ENCODE measurements at regions not wholly inside any gene's neighbourhood (a gene's known extent, or its start where the extent isn't known, plus 50 kb on each side); places are given as distances from the start of the nearest gene placed in this dataset.

GRCh38 chr10:8596929-8597472 lies 542.5 kb downstream of the GATA3 start:
- DNase-seq (ENCODE audit: low read depth in 2 of 2): no peak

DNA sequence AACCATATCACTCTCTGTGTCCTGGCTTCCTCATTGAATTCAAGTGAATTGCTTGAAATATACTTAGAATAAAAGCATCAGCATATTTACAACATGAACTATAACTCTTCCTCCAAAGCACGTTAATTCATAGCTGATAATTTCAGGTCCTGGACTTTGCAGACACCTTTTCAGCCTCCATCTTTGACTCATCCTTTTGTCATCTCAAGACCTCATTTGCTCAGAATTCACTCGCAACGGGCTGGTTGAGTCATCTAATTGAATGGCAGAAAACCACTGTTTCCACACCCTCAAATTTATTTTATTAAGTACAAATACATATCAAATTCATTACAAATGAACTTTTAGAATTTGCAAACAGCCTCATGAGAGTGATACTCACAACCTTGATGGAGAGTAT lies 545.7 kb downstream of the GATA3 start:
- DNase-seq (ENCODE audit: low read depth in 2 of 2): no peak

GRCh38 chr10:8602821-8603220 lies 548.3 kb downstream of the GATA3 start:
- DNase-seq (ENCODE audit: low read depth in 2 of 2): no peak

DNA sequence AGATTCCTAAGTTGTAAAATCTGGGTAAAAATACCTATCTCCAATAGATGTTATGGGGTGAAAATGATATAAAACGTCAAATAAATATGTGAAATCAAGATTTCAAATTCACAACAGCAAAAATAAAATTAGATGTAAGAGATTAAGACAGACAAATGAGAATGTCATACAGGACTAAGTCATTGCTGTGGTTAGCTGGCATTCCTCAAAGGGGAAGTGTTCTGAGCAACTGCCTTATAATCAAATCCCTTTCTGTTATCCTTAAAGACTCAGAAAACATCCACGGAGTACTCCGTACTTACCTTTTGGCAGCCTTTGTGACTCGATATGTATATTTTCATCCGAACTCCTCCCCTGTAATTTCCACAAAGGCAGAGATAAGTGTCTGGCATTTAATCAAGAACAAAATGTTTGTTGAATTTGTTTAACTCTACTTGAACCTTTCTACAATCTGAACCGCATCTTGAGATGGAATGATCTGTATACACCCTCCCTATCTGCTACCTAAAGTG lies 559.6 kb downstream of the GATA3 start:
- no peak for DNase-seq (ENCODE audit: low read depth in 2 of 2)

- no peak for DNase-seq (ENCODE audit: low read depth in 2 of 2)
Observed at GRCh38 chr10:8615118-8615517, 560.6 kb downstream of the GATA3 start.

DNA sequence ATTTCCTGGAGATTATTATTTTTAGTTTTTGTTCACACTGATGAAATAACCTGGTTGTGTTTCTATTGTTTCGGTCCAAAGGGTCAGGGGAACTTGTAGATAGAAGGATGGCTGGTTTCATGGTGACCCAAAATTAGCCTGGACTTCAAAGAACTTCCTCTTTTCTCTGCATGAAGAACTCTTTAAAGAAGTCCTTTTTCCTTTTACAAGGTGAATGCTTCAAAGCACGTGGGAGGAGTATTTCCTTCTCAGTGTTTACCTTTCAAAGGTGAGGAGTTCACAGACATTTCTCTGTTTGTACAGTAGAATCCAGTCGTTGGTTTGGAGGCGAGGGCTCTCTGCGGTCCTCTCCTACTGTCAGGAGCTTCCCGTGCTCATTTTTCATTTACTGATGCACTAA lies 561.7 kb downstream of the GATA3 start:
- DNase-seq (ENCODE audit: low read depth in 2 of 2): no peak

GRCh38 chr10:8617792-8618191 lies 563.3 kb downstream of the GATA3 start:
- DNase-seq (ENCODE audit: low read depth in 2 of 2): no peak

GRCh38 chr10:8618834-8619233 lies 564.3 kb downstream of the GATA3 start:
- no peak for DNase-seq (ENCODE audit: low read depth in 2 of 2)

GRCh38 chr10:8628351-8628750 lies 573.9 kb downstream of the GATA3 start:
- DNase-seq (ENCODE audit: low read depth in 2 of 2): no peak

DNA sequence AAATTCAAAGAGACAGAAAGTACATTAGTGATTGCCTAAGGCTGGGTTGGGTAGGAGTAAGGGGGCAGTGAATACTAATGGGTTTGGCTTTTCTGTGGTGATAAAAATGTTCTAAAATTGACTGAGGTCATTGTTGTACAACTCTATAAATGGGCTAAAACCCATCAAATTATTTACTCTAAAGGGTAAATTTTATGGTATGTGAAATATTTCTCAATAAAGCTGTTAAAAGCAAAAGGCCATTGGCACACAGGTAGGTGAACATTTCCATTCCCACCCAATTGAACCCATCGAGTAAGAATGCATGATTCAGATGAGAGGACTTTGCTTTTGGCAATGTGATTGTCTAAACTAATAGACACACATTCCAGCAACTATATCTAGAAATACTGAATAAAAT lies 579.4 kb downstream of the GATA3 start:
- DNase-seq (ENCODE audit: low read depth in 2 of 2): no peak

- no peak for DNase-seq (ENCODE audit: low read depth in 2 of 2)
Observed at GRCh38 chr10:8636371-8636770, 581.9 kb downstream of the GATA3 start.

DNA sequence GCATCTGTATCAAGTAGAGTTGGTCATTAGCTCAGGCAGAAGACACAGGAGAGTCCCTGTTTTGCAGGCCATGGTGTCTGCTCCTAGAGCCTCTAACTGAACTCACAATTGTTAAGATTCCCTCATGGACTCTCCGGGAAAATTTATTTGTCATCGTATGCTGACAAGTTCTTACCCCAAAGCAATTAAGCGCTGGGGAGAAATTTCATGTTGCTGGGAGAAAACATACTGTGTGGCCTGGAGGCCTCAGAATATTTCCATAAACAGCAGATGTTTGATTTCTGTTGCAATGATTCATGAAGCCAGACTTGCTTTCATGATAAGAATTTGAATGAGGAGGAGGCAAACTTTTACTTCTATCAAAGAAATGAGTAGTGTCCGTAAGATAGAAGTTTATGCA lies 583.2 kb downstream of the GATA3 start:
- no peak for DNase-seq (ENCODE audit: low read depth in 2 of 2)

DNA sequence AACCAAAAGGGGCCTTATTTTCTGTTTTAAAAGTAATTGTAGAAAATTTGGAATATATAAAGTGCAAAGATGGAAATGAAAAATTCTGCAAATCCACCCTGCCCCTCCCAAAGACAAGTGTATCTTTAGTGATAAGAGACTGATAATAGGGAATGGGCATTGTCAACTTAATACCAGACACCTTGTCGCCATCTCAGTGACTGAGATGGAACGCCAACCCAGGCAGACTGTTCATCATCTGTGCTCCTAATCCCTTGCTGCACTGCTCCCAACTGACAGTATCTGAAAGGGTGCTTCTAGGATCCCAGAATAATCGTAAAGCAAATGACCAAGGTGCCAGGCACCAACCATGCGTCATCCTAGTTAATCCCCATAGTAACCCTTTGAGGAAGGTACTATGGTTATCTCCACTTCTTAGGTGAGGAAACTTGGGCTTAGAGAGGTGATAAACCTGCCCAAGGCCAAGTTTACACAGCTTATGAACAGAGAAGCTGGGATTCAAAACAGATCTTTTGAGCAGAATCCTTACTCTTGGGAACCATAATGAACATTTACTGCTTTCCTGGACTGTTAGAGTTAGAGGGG lies 583.7 kb downstream of the GATA3 start:
- DNase-seq (ENCODE audit: low read depth in 2 of 2): no peak

DNA sequence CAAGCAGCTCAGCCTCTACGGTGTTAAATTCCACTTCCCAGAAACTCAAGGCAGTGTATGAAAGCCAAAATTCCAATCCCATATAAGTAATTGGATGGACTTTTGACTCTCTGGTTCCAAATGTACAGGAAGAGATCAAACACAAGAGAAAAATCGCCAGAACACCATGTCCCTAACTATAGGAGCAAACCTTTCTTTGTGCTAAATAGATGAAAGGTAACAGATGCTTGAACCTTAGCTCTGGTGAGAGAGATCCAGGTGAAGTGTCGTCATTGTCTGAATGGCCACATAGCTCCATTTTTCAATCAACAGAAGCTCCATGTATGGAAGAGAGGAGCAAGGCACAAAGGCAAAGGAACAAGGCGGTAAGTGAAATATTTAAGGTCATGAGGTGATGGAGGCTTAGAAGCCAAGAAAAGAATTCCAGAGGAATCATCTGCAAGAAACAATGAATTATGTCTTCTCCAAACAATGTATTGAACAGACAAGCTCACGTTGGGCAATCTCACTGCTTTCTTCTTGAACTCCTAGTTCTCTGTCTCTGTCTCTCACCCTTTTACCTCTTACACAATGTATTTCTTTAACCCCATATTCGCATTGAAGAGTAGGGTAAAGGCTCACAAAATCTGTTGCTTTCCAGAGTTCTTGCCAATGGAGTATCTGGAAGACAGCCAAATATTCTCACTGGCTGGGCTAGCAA lies 585.1 kb downstream of the GATA3 start:
- no peak for DNase-seq (ENCODE audit: low read depth in 2 of 2)

DNA sequence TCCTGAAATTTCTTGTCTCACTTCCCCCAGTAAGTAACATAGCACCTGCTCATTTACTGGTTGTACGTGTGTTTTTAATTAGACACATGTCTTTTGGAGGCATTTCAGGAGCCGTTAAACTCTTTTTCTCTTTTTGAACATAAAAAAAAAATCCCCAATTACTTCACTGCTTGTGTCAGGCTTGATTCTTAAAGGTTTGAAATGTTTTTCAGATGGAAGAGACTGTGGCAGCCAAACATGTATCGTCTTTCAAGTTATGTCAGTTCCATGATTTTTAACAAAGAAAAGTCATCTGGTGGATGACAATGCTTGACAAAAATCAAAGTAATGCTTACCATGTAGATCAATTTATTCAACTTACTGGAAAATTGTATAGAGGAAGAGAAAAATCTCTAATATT lies 585.8 kb downstream of the GATA3 start:
- no peak for DNase-seq (ENCODE audit: low read depth in 2 of 2)

DNA sequence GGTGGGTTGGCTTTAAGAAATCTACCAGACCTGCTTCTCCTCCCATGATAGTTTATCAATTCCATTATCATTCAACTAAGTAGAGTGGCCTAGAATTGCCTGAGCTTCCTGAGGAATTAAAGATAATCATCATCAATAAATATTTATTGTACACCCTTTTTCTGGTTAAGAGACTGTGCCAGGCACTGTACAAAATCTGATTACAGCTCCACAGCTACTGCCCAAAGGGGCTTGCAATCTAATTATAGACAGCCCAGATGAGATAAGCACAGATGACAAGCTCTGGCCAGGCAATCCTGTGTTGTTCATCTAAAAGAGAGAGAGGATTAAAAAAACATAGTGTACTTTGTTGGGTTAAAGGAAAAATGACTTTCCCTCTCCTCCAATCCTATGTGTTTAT lies 586.4 kb downstream of the GATA3 start:
- DNase-seq (ENCODE audit: low read depth in 2 of 2): no peak

DNA sequence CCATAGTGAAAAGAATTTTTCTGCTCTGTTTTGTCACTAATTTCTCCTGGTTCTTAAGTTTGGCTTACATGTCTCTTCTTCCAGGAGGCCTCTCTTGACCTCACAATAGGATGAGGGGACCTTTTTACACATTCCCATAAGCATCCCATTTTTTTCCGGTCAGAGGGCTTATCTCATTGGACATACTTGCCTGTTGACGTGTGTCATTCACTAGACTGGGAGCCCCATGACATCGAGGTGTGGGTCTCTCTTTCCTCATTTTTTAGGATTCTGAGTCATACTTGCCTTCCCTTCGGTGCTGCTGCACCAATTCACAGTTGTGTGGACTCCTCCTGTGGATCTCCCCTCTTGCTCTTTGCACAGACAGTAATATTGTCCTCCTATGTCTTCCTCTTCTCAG lies 601.8 kb downstream of the GATA3 start:
- no peak for DNase-seq (ENCODE audit: low read depth in 2 of 2)

DNA sequence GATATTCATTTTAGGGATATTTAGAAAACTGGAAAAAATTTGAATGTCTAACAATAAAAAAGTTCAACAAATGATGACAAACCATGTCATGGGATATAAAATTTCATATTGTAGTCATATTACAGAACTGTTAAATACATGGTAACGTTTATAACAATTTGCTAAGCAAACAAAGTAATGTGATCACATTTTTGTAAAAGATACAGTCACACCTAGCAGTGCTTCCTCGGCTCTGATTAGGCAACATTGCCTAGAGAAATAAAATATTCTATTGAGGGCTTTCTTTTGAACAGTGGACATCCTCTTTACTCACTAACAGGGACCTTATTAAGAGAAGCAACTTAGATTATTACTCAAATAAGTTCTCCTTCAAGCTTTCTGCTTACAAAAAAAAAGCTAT lies 605.5 kb downstream of the GATA3 start:
- DNase-seq (ENCODE audit: low read depth in 2 of 2): no peak

- DNase-seq (ENCODE audit: low read depth in 2 of 2): no peak
Observed at GRCh38 chr10:8661886-8662285, 607.4 kb downstream of the GATA3 start.

GRCh38 chr10:8663131-8663530 lies 608.6 kb downstream of the GATA3 start:
- no peak for DNase-seq (ENCODE audit: low read depth in 2 of 2)

GRCh38 chr10:8665322-8665721 lies 610.8 kb downstream of the GATA3 start:
- DNase-seq (ENCODE audit: low read depth in 2 of 2): no peak

DNA sequence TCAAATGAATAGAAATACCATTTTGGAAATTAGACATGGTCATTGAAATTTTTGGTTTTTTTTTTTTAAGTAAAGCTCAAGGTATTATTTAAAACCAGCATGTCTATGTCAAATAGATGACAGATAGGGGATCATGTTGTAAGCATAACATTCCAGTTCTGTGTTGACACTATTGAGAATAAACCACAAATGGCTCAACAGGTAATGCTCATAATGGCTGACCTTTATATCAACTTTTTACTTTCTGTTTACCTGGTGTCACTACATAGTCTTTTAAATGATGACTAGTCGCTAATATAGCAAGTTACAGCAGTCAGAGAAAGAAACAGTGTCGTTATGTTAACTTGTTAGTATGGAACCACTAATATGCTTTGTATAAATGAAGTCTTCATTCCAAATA lies 616.0 kb downstream of the GATA3 start:
- DNase-seq (ENCODE audit: low read depth in 2 of 2): no peak

DNA sequence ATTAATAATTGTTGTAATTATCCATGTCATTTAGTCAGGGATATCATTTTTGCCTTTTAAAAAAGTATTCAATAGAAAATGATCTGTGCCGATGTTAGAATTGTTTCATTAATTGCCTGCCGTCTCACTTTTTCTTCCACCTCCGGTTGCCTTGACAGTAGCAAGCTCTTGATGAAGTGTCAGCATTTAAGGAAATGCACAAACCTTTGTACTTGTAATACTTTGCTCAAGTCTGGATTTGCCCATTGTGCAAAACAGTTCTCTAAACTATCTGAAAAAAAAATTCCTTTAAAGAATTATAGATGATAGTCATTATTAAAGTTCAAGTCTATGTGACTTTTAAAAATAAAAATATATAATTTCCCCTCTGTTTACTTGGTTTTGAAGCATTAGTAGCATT lies 619.7 kb downstream of the GATA3 start:
- DNase-seq (ENCODE audit: low read depth in 2 of 2): no peak
